Spleen (tissue), 7 donors: ENCODE measurements at regions not wholly inside any gene's neighbourhood (a gene's known extent, or its start where the extent isn't known, plus 50 kb on each side); places are given as distances from the start of the nearest gene placed in this dataset.

Source experiments
- POLR2A ChIP-seq, 3 donors: fragments of 450-650 bp; IDR thresholded peaks; one replicate each; pipeline ENCODE4 v1.5.1; 2017; ENCODE audit warnings: antibody characterized with exemption in 3 of 3, mild to moderate bottlenecking in 1 of 3
- POLR2AphosphoS5 ChIP-seq, 3 donors: sonication (generic); formaldehyde crosslinking; IDR thresholded peaks; one replicate each; pipeline ENCODE4 v1.5.1; 2017; ENCODE audit warnings: antibody characterized with exemption in 3 of 3
- TF ChIP-seq, protein P1 (sequence below), 11 experiments: fragments of 200-600 bp in 7 of 11; fragments of 450-650 bp in 4 of 11; sonication (generic) in 4 of 11; IDR thresholded peaks in 8 of 11; conservative IDR thresholded peaks in 3 of 11; 1 replicate in 7 of 11; 2 replicates in 4 of 11; pipeline versions ENCODE4 v1.4.0 to v1.8.0; 2016 to 2021; ENCODE audit warnings: antibody characterized with exemption in 11 of 11, inconsistent platforms in 4 of 11, mild to moderate bottlenecking in 1 of 11
- donor health status: DM: no; HTN: no; CAD: no; lungs with moderate emphysema.
- donor health status: DM: no; HTN: no; CAD: no.
- donor health status: DM: no; HTN: no; CAD: no.

DNA sequence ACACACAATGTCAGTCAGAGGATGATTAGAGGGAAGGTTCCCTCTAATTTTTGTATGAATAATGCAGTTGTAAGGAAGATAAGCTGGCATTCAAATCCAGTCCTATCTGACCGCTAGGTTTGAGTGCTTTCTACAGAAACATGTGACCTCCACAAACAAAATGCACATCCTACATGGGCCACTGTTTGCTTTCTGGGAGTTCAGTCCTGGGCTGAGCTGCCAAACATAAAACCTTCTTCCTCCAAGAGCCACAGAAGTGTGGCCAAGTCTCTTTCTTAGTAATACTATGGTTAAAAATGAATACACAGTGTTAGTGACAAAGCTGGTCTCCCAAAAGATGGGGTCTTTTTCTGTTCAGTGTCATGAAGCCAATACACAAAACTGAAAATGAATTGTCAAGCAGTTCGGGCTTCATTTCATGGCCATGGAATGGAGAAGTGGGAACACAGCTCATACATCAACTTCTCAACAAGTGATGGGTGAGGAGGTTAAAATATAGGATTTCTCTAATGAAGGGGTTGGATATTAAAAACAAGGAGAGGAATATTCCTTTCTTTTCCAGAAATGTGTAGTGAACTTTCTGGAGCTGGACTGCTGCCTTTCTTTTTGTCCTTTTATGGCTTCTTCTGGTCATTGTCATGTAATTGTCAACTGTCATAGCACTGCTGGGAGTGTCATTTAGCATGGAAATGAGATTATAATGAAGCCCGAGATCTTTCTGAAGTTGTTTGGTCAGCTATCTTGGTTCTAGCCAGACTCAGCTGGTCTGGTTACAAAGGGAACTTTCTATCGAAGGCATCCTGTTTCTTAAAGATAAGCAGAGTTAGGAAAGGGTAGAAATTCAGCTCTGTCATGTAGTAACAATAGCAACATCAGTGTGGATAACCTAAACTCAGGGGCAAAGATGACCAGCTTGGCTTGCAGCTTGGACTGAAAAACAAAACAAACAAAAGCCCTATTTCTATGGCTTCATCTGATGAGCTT lies 135.1 kb downstream of the CHD1L start:
- TF ChIP-seq, protein P1, sequence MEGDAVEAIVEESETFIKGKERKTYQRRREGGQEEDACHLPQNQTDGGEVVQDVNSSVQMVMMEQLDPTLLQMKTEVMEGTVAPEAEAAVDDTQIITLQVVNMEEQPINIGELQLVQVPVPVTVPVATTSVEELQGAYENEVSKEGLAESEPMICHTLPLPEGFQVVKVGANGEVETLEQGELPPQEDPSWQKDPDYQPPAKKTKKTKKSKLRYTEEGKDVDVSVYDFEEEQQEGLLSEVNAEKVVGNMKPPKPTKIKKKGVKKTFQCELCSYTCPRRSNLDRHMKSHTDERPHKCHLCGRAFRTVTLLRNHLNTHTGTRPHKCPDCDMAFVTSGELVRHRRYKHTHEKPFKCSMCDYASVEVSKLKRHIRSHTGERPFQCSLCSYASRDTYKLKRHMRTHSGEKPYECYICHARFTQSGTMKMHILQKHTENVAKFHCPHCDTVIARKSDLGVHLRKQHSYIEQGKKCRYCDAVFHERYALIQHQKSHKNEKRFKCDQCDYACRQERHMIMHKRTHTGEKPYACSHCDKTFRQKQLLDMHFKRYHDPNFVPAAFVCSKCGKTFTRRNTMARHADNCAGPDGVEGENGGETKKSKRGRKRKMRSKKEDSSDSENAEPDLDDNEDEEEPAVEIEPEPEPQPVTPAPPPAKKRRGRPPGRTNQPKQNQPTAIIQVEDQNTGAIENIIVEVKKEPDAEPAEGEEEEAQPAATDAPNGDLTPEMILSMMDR (IDR thresholded peaks at IDR 0.05 in 8 of 11, conservative IDR thresholded peaks at IDR 0.05 in 3 of 11) = no peak
- no peak for TF ChIP-seq POLR2AphosphoS5 (IDR thresholded peaks at IDR 0.05)
- no peak for TF ChIP-seq POLR2A (IDR thresholded peaks at IDR 0.05)
